Stimulated activated CD8-positive, alpha-beta memory T cell treated with anti-CD3 and anti-CD28 coated beads, Interleukin-4, amount 100 ng/mL, for 1 hour (primary cell): ENCODE measurements at regions not wholly inside any gene's neighbourhood (a gene's known extent, or its start where the extent isn't known, plus 50 kb on each side); places are given as distances from the start of the nearest gene placed in this dataset.
"Not testable (repeated sequence)": the region's sequence is repeated elsewhere in the genome, so short reads cannot be mapped to it uniquely, and the experiment has no call there.

ENCODE experiments used
- DNase-seq, 2 donors: peaks; one replicate each; pipeline ENCODE4 v3.0.0-alpha.2; 2020; ENCODE audit warnings: low read depth in 2 of 2, low spot score in 1 of 2

GRCh38 chr5:42074353-42074752 is 149.3 kb downstream of the FBXO4 start:
- DNase-seq: no peak

- no peak for DNase-seq
These were observed 164.6 kb downstream of the FBXO4 start for GRCh38 chr5:42089705-42090104.

GRCh38 chr5:42090162-42090561 is 165.1 kb downstream of the FBXO4 start:
- no peak for DNase-seq

- not testable (repeated sequence) for DNase-seq
These were observed 174.8 kb downstream of the FBXO4 start for GRCh38 chr5:42099846-42100245.

GRCh38 chr5:42108468-42108867 is 183.4 kb downstream of the FBXO4 start:
- no peak for DNase-seq

- DNase-seq: no peak
These were observed 184.0 kb downstream of the FBXO4 start for GRCh38 chr5:42109006-42109572.

GRCh38 chr5:42115721-42116120 is 190.6 kb downstream of the FBXO4 start:
- not testable (repeated sequence) for DNase-seq

GRCh38 chr5:42120070-42120469 is 195.0 kb downstream of the FBXO4 start:
- DNase-seq: no peak

GRCh38 chr5:42121401-42121800 is 196.3 kb downstream of the FBXO4 start:
- no peak for DNase-seq

GRCh38 chr5:42131081-42131480 is 206.0 kb downstream of the FBXO4 start:
- no peak for DNase-seq

GRCh38 chr5:42143361-42143760 is 218.3 kb downstream of the FBXO4 start:
- DNase-seq: no peak

- no peak for DNase-seq
These were observed 223.7 kb downstream of the FBXO4 start for GRCh38 chr5:42148813-42149212.

- DNase-seq: no peak
These were observed 232.1 kb downstream of the FBXO4 start for GRCh38 chr5:42157215-42157614.

GRCh38 chr5:42163083-42163482 is 238.0 kb downstream of the FBXO4 start:
- no peak for DNase-seq

- DNase-seq: no peak
These were observed 243.1 kb downstream of the FBXO4 start for GRCh38 chr5:42168091-42168670.

- not testable (repeated sequence) for DNase-seq
These were observed 247.1 kb upstream of the GHR start for GRCh38 chr5:42176118-42176517.

- not testable (repeated sequence) for DNase-seq
These were observed 243.4 kb upstream of the GHR start for GRCh38 chr5:42179843-42180242.

GRCh38 chr5:42216904-42217303 is 206.3 kb upstream of the GHR start:
- no peak for DNase-seq

GRCh38 chr5:42217791-42218190 is 205.4 kb upstream of the GHR start:
- no peak for DNase-seq

- no peak for DNase-seq
These were observed 198.2 kb upstream of the GHR start for GRCh38 chr5:42225009-42225408.

GRCh38 chr5:42228279-42228678 is 195.0 kb upstream of the GHR start:
- no peak for DNase-seq

- DNase-seq: no peak
These were observed 192.4 kb upstream of the GHR start for GRCh38 chr5:42230839-42231238.

GRCh38 chr5:42235241-42235640 is 188.0 kb upstream of the GHR start:
- DNase-seq: no peak
